ENCODE measurements at regions not wholly inside any gene's neighbourhood (a gene's known extent, or its start where the extent isn't known, plus 50 kb on each side); places are given as distances from the start of the nearest gene placed in this dataset.

DNA sequence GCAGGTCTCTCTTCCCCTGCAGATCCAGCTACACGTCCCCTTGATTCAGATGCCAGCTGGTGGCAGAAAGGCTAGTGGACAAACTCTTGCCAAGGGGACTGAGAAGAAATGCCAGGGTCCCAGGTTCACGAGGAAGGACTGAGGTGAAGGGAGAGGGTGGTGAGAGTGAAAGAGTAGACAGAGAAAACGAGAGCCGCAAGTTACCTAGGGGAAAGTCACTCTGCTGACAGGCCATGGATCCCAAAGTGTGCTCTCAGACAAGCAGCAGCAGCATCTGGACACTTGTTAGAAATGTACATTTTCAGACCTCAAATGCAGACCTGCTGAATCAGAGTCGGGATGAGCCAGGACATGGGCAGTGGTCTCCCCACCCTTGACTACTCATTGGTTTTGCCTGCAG is 192.3 kb downstream of the FGFR2 start:
- no peak for TF ChIP-seq CTCF (IDR thresholded peaks at IDR 0.05; ENCODE audit: low read depth, low read length)
- TF ChIP-seq POLR2A (IDR thresholded peaks at IDR 0.05; ENCODE audit: extremely low read depth, insufficient read length): no peak
- no peak for TF ChIP-seq MYC (IDR thresholded peaks at IDR 0.05; ENCODE audit: low read depth, low read length)
